Neural cell (in vitro differentiated cells): ENCODE measurements at regions not wholly inside any gene's neighbourhood (a gene's known extent, or its start where the extent isn't known, plus 50 kb on each side); places are given as distances from the start of the nearest gene placed in this dataset.

Source experiments
- H2AFZ ChIP-seq: fragments of 200-600, 300-800 bp; sonication (generic), shearing (Covaris generic); 2 replicates; pipeline ENCODE4 v1.6.0; 2014; ENCODE audit warnings: low read depth, mild to moderate bottlenecking, antibody characterized with exemption, low read length, moderate library complexity
- H3F3A ChIP-seq: fragments of 200-600 bp; shearing (Covaris generic); 2 replicates; pipeline ENCODE4 v1.6.1; 2016; ENCODE audit warnings: mild to moderate bottlenecking, moderate library complexity, mixed read lengths, antibody characterized with exemption, low read length; ENCODE audit not compliant: insufficient read depth, poor library complexity, severe bottlenecking
- H3K27ac ChIP-seq: fragments of 200-600, 300-800 bp; sonication (generic), shearing (Covaris generic); 2 replicates; pipeline ENCODE4 v1.5.1; 2014; ENCODE audit warnings: mild to moderate bottlenecking, low read length, moderate library complexity
- H3K27me3 ChIP-seq: fragments of 300-800, 200-600 bp; sonication (generic), shearing (Covaris generic); 2 replicates; pipeline ENCODE4 v1.6.0; 2014; ENCODE audit warnings: mild to moderate bottlenecking, low read depth, low read length, moderate library complexity; ENCODE audit not compliant: insufficient read depth
- H3K36me3 ChIP-seq: fragments of 300-800, 200-600 bp; sonication (generic), shearing (Covaris generic); 2 replicates; pipeline ENCODE4 v1.5.1; 2014; ENCODE audit warnings: mild to moderate bottlenecking, antibody characterized with exemption, low read length, moderate library complexity; ENCODE audit not compliant: insufficient read depth
- H3K4me2 ChIP-seq: fragments of 300-800, 200-600 bp; sonication (generic), shearing (Covaris generic); 2 replicates; pipeline ENCODE4 v1.6.0; 2014; ENCODE audit warnings: mild to moderate bottlenecking, low read length
- H3K4me3 ChIP-seq: fragments of 300-800, 200-600 bp; sonication (generic), shearing (Covaris generic); 2 replicates; pipeline ENCODE4 v1.5.1; 2014; ENCODE audit warnings: mild to moderate bottlenecking, low read length, moderate library complexity
- H3K79me2 ChIP-seq: fragments of 200-600 bp; shearing (Covaris generic); replicated peaks from 2 replicates; pipeline ENCODE4 v1.6.0; 2014; ENCODE audit warnings: mild to moderate bottlenecking, low read length, moderate library complexity; ENCODE audit not compliant: insufficient read depth
- H3K9ac ChIP-seq: fragments of 300-800, 200-600 bp; sonication (generic), shearing (Covaris generic); 2 replicates; pipeline ENCODE4 v1.6.1; 2016; ENCODE audit warnings: mild to moderate bottlenecking, low read length, mixed read lengths
- H3K9me2 ChIP-seq: fragments of 200-600 bp; shearing (Covaris generic); 2 replicates; pipeline ENCODE4 v1.6.1; 2016; ENCODE audit warnings: mild to moderate bottlenecking, low read length, mixed read lengths; ENCODE audit not compliant: insufficient read depth
- H3K9me3 ChIP-seq: fragments of 200-600, 300-800 bp; sonication (generic), shearing (Covaris generic); 2 replicates; pipeline ENCODE4 v1.6.1; 2016; ENCODE audit warnings: mild to moderate bottlenecking, mixed run types, low read length, moderate library complexity, mixed read lengths
- H4K20me1 ChIP-seq: fragments of 200-600 bp; shearing (Covaris generic); 2 replicates; pipeline ENCODE4 v1.6.1; 2016; ENCODE audit warnings: mild to moderate bottlenecking, mixed run types; ENCODE audit not compliant: insufficient read depth
- EP300 ChIP-seq: fragments of 450-650 bp; conservative IDR thresholded peaks from 2 replicates; pipeline ENCODE4 v1.6.1; 2014; ENCODE audit warnings: antibody characterized with exemption, mild to moderate bottlenecking, moderate library complexity; ENCODE audit not compliant: poor library complexity, severe bottlenecking
- EZH2 ChIP-seq: fragments of 200-600, 300-800 bp; shearing (Covaris generic), sonication (generic); IDR thresholded peaks from 2 replicates; pipeline ENCODE4 v1.6.1; 2014; ENCODE audit warnings: antibody characterized with exemption, low read length, borderline replicate concordance, mild to moderate bottlenecking; ENCODE audit not compliant: insufficient read depth, poor library complexity, severe bottlenecking
- MXI1 ChIP-seq: fragments of 450-650 bp; conservative IDR thresholded peaks from 2 replicates; pipeline ENCODE4 v1.6.1; 2014; ENCODE audit warnings: antibody characterized with exemption, mild to moderate bottlenecking; ENCODE audit not compliant: poor library complexity, severe bottlenecking
- POLR2AphosphoS5 ChIP-seq: IDR thresholded peaks from 2 replicates; pipeline ENCODE4 v1.6.1; 2012
- RAD21 ChIP-seq: fragments of 450-650 bp; conservative IDR thresholded peaks from 2 replicates; pipeline ENCODE4 v1.6.1; 2014; ENCODE audit warnings: antibody characterized with exemption, mild to moderate bottlenecking, moderate library complexity
- REST ChIP-seq: IDR thresholded peaks from 2 replicates; pipeline ENCODE4 v1.6.1; 2012; ENCODE audit warnings: borderline replicate concordance
- SMC3 ChIP-seq: fragments of 450-650 bp; conservative IDR thresholded peaks from 2 replicates; pipeline ENCODE4 v1.6.1; 2014; ENCODE audit warnings: antibody characterized with exemption, mild to moderate bottlenecking, moderate library complexity; ENCODE audit not compliant: poor library complexity
- TAF1 ChIP-seq: IDR thresholded peaks from 2 replicates; pipeline ENCODE4 v1.6.1; 2012; ENCODE audit warnings: low read depth
- TF ChIP-seq, protein P1 (sequence below): fragments of 450-650 bp; IDR thresholded peaks from 2 replicates; pipeline ENCODE4 v1.5.1; 2014; ENCODE audit warnings: antibody characterized with exemption, mild to moderate bottlenecking, moderate library complexity; ENCODE audit not compliant: poor library complexity, severe bottlenecking

DNA sequence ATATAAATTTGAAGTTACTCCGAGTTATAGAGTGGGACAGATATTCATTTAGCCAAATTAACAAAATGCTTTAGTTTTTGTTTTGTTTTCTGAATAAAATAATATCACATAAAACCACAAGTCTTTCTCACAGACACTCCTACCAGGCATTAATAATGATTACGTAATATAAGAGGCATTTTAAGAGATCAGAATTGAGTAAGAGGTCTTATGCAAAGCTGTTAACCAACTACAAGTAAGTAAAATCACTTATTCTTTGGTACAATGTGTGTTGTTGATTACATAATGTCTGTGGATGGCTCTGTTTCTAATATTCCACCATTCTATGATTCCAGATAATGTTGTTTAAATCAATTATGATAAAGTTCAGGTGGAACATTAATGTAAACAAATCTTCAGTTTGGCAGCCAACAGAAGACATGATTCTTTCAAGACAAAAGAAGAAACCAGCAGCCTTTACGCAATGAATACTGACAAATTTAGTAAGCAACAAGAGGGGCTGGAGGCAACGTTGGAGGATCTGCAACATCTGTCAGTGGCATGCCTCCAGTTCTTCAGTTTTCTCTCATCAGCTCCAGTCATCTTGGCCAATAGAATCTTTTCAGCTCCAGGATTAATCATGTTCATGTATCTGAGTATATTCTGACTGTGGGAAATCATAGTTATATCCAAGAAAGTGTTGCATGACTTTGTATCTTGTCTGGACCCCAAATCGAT lies 403.8 kb downstream of the SLITRK5 start:
- H2AFZ ChIP-seq, result no peak overlapping the region
- H3F3A ChIP-seq, result no peaks in the 10 kb centered on the region
- no peak for TF ChIP-seq TAF1
- TF ChIP-seq SMC3, result no peak
- TF ChIP-seq, protein P1, sequence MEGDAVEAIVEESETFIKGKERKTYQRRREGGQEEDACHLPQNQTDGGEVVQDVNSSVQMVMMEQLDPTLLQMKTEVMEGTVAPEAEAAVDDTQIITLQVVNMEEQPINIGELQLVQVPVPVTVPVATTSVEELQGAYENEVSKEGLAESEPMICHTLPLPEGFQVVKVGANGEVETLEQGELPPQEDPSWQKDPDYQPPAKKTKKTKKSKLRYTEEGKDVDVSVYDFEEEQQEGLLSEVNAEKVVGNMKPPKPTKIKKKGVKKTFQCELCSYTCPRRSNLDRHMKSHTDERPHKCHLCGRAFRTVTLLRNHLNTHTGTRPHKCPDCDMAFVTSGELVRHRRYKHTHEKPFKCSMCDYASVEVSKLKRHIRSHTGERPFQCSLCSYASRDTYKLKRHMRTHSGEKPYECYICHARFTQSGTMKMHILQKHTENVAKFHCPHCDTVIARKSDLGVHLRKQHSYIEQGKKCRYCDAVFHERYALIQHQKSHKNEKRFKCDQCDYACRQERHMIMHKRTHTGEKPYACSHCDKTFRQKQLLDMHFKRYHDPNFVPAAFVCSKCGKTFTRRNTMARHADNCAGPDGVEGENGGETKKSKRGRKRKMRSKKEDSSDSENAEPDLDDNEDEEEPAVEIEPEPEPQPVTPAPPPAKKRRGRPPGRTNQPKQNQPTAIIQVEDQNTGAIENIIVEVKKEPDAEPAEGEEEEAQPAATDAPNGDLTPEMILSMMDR, result no peak
- no peak for TF ChIP-seq REST
- no peak for TF ChIP-seq POLR2AphosphoS5
- no peak for TF ChIP-seq EZH2
- no peak for TF ChIP-seq MXI1
- no peak for TF ChIP-seq EP300
- no peak for TF ChIP-seq RAD21
- no peaks in the 10 kb centered on the region for H3K9me3 ChIP-seq
- no peaks in the 10 kb centered on the region for H3K27me3 ChIP-seq
- no peak overlapping the region for H3K4me2 ChIP-seq
- no peaks in the 10 kb centered on the region for H3K9me2 ChIP-seq
- no peaks in the 10 kb centered on the region for H4K20me1 ChIP-seq
- H3K79me2 ChIP-seq, result no peaks in the 10 kb centered on the region
- no peak overlapping the region for H3K4me3 ChIP-seq
- H3K9ac ChIP-seq, result no peak overlapping the region
- no peak overlapping the region for H3K27ac ChIP-seq
- H3K36me3 ChIP-seq, result no peaks in the 10 kb centered on the region

- Histone ChIP-seq H3K36me3 (no peaks in the 10 kb centered on the region), H3F3A (no peaks in the 10 kb centered on the region), H3K9ac (no peak overlapping the region), H3K79me2 (no peaks in the 10 kb centered on the region), H3K9me2 (no peaks in the 10 kb centered on the region), H4K20me1 (no peaks in the 10 kb centered on the region), H3K4me3 (no peak overlapping the region), H3K27me3 (no peaks in the 10 kb centered on the region), H3K27ac (no peak overlapping the region), H2AFZ (no peak overlapping the region), H3K9me3 (no peaks in the 10 kb centered on the region), H3K4me2 (no peak overlapping the region)
- TF ChIP-seq, protein P1, result no peak
- TF ChIP-seq MXI1 (no peak), EZH2 (no peak), TAF1 (no peak), SMC3 (no peak), RAD21 (no peak), EP300 (no peak), POLR2AphosphoS5 (no peak), REST (no peak)
Observed at GRCh38 chr13:88085036-88085435, 413.9 kb downstream of the SLITRK5 start.
